ENCODE measurements at regions not wholly inside any gene's neighbourhood (a gene's known extent, or its start where the extent isn't known, plus 50 kb on each side); places are given as distances from the start of the nearest gene placed in this dataset.

- DNase-seq, result no peak
Measured at GRCh38 chr5:105639068-105639467, 2031.7 kb downstream of the EFNA5 start.

DNA sequence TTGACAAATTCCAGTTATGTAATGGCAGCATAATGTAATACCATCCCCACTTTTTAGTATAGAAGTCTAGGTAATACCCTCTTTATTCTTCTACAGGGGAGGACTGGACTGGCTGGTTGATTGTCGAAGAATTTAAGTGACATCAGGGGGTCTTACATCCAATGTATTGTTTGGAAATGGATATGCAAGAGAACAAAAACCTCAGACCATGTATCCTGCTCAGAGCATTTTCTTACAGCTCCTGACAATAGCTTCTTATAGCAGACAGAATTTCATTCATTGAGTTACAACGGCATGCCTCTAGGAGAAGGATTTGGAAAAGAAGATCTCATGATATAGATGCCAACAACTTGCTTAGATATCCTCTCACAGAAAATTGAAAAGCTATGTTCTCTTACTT is 2032.3 kb downstream of the EFNA5 start:
- DNase-seq, result no peak

DNA sequence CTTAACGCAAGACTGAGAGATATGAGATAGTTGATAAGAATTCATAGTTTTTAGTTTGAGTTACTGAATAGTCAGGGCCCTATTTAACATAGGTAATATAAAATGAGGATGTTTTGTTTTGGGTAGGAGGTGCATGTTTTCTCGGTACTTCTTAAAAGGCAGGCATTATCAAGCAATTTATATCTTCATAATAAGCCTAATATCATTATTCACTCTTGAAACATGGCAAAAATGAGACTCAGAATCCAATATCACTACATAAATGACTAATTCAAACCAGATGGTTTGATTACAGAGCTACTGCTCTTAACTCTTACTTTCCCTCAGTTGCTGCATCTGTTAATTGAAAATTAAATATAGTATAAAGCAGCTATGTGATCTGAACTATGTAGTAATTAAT is 2038.7 kb downstream of the EFNA5 start:
- DNase-seq, result no peak

GRCh38 chr5:105630803-105631202 is 2039.9 kb downstream of the EFNA5 start:
- DNase-seq, result no peak

DNA sequence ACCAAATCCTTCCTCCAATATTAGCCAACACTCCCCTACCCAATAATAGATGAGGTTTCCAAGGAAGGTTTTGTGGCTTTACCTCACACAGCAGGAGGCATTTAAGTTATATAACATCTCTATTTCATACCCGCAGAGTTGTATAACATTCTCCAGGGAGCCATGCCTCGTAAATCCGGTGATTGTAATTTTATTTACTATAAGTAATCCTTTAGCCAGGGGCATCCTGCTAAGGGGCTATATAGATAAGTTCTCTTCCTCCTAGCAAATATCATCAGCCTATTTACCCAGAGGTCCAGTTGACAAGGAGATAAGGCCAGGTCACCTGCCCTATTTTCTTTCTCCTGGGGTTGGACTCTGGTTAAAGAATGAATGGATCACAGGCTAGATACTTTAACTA is 2051.0 kb downstream of the EFNA5 start:
- no peak for DNase-seq

- no peak for DNase-seq
Measured at GRCh38 chr5:105617436-105618215, 2053.1 kb downstream of the EFNA5 start.

DNA sequence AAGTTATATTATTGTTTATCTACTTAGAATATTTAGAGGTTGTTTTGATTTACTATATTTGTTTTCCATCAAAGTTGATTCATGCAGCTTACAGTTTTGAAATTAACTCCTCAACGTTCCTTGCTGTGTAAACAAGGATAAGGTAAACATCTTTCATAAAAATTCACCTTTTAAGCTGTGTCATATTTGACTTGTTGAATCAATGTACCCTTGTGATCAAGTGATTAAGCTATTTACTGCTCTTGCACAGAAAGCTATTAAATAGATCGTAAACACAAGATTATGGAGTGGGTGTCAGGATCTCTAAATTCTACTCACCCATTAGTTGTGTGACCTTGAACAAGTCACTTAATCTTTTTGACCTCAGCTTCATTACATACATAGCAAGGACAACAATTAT is 2054.0 kb upstream of the NUDT12 start:
- no peak for DNase-seq

- peak; percentile 65 for DNase-seq
Measured at GRCh38 chr5:105602406-105602805, 2039.8 kb upstream of the NUDT12 start.

GRCh38 chr5:105593011-105593760 is 2030.6 kb upstream of the NUDT12 start:
- DNase-seq, result no peak

DNA sequence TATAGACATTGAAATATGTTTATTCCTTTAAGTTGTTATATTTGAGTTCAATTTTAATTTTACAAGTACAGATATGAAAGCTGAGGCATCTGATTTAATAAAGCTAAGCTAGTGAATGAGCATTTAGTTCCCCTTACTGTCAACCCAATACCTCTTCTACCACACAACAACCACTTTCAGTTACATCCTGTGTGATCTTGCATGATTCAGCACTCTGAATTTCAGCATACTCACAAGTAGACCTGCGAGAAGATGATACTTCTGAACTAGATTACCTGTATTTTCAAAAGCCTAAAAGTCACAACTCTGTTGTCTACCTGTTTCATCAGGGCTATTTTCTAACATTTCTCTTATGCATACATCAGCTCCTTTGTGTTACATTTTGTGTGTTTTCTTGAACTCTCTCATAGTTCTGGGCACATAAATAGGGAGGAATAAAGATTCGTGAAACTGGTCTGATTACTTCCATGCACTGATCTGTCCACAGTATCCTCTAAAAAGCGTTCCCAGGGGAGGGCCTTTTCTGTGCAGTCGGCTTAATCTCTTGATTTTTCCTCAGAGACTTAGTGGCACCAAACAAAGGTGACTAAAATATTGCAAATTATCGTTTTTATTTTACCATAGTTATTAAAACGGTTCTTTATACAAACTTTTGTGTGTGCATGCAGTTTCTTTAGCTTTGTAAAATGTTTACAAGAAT is 2025.5 kb upstream of the NUDT12 start:
- DNase-seq, result peak; percentile 7

- DNase-seq, result no peak
Measured at GRCh38 chr5:105581988-105582690, 2019.5 kb upstream of the NUDT12 start.

- DNase-seq, result peak; percentile 33
Measured at GRCh38 chr5:105573575-105573974, 2011.0 kb upstream of the NUDT12 start.

- DNase-seq, result no peak
Measured at GRCh38 chr5:105565531-105565930, 2002.9 kb upstream of the NUDT12 start.

DNA sequence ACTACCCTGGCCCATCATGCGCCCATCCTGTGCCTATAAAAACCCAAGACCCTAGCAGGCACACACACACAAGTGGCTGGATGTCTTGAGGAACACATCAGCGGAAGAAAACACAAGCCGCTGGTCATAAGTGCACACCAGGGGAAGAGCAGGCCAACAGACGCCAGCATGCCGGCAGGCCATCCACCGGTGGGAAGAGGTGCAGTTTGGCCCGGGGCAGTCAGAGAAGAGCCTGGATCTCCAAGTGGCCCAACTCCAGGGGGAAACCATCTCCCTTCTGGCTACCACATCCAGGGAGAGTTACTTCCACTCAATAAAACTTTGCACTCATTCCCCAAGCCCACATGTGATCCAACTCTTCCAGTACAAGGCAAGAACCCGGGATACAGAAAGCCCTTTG is 2001.3 kb upstream of the NUDT12 start:
- no peak for DNase-seq

GRCh38 chr5:105554568-105555169 is 1992.1 kb upstream of the NUDT12 start:
- no peak for DNase-seq

GRCh38 chr5:105544300-105544699 is 1981.7 kb upstream of the NUDT12 start:
- DNase-seq, result no peak

DNA sequence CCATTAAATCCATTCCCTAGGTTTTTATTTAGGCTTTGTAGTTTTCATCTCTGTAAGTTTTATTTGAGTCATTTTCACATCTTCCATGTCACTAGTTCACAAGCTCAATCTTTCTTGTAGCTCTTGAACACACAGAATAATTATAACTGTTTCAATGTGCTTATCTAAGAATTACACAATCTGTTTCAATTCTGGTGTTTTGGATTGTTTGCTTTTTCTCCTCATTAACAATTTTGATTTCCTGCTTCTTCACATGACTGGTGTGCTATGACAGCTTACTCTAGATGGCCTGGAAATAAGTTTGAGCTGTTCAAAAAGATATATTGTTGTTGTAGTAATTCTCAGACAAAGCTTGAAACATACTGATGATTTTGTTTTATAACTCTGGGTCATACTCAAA is 1974.1 kb upstream of the NUDT12 start:
- no peak for DNase-seq

GRCh38 chr5:105530716-105531261 is 1968.2 kb upstream of the NUDT12 start:
- no peak for DNase-seq

DNA sequence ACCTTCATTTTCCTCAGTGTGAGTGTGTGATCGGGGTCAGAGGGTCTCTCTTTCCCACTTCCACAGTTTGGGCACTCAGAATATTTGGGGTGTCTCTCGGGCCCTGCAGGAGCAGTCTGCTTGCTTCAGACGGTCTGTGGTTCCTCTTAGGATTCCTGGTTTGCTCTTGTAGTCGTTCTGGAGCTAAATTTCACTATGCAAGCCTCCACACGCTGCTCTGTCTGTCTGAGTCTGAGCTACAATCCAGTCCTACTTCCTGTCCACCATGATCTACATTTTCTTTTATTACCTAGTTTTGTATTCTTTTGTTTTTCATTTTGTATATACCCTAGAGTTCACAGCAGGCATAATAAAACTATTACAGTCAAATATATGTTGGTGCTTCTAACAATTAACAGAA is 1967.3 kb upstream of the NUDT12 start:
- no peak for DNase-seq

DNA sequence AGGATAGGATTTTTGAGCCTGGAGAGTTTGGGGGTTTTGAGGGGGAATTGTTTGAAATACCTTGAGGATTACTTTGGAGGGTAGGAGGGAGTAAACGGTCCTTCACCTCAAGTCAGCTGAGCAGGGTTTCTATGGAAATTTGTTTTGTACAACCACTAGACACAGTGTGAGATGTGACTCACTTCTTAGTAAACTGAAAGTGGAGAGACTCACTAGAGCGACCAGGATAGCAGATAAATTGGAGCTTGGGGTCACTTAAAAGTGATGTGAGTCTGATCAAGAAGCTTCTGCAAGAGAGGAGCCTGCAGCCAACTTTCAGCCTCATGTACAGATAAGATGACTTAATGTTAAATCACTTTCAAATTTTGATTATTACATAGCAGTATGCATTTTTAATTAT is 1945.9 kb upstream of the NUDT12 start:
- DNase-seq, result peak; percentile 39

DNA sequence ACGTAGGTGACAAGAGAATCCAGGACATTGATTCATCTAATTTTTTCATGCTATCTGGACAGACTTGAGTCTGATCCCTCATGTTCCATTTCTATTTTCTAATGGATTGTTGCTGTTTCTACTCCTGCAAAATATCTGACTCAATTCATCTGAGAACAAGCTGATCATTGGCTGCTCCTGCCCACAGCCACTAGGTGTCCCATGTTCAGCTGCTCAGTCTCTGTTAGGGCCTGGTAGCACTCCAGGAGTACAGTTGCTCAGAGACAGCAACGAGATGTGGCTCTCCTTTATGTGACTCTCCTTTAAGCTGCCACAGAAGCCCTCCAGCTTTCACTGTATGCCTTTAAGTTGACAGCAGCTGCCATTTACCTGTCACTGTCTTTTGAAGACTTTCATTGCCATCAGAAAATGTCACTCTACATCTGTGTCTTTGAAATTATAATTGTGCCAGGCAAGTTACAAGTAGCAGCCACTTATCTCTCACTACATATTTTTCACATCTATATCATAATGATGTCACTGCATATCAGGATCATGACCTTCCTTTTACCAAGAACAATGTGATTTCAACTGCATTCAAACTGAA is 1944.2 kb upstream of the NUDT12 start:
- DNase-seq, result peak; percentile 24

GRCh38 chr5:105503950-105504349 is 1941.4 kb upstream of the NUDT12 start:
- peak; percentile 69 for DNase-seq

Measured in NCI-H226 (cell line).